ENCODE measurements at regions not wholly inside any gene's neighbourhood (a gene's known extent, or its start where the extent isn't known, plus 50 kb on each side); places are given as distances from the start of the nearest gene placed in this dataset.

DNA sequence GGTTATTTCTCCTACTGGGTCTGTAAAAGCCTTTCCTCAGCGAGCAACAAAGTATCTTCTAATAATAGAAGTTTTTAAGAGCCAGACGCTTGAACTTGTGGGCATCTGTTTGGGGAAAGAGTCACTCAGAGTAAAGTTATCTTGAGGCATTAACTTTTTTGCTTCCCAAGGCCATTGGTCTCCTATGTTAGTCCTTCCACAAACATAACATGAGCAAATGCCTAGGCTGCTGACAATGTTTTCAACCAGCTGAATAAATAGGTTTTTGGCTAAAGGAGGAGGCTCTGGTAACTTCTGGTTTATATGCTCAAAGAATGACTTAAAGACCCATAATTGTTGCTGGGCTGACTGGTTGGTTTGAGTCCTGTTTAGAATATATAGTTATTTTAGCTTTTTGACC lies 213.5 kb upstream of the SYNCRIP start:
- TF ChIP-seq POLR2A (IDR thresholded peaks at IDR 0.05), result no peak
- TF ChIP-seq, protein P1, sequence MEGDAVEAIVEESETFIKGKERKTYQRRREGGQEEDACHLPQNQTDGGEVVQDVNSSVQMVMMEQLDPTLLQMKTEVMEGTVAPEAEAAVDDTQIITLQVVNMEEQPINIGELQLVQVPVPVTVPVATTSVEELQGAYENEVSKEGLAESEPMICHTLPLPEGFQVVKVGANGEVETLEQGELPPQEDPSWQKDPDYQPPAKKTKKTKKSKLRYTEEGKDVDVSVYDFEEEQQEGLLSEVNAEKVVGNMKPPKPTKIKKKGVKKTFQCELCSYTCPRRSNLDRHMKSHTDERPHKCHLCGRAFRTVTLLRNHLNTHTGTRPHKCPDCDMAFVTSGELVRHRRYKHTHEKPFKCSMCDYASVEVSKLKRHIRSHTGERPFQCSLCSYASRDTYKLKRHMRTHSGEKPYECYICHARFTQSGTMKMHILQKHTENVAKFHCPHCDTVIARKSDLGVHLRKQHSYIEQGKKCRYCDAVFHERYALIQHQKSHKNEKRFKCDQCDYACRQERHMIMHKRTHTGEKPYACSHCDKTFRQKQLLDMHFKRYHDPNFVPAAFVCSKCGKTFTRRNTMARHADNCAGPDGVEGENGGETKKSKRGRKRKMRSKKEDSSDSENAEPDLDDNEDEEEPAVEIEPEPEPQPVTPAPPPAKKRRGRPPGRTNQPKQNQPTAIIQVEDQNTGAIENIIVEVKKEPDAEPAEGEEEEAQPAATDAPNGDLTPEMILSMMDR (IDR thresholded peaks at IDR 0.05), result no peak

Data from right lobe of liver (tissue), 4 donors.